Activated naive CD4-positive, alpha-beta T cell treated with anti-CD3 and anti-CD28 coated beads for 36 hours (primary cell): ENCODE measurements at regions not wholly inside any gene's neighbourhood (a gene's known extent, or its start where the extent isn't known, plus 50 kb on each side); places are given as distances from the start of the nearest gene placed in this dataset.

ENCODE experiments used
- CTCF ChIA-PET: fragments of 350-600 bp; sonication (Branson Sonifier 250); formaldehyde crosslinking; loops from one replicate; lab custom pipeline; 2021; ENCODE audit warnings: antibody characterized with exemption; lab: Charles Lee
- DNase-seq: peaks from one replicate; pipeline ENCODE4 v3.0.0-alpha.2; 2020
- H3K27ac Mint-ChIP-seq: one replicate; pipeline ENCODE4 v1.8.0; 2021; ENCODE audit warnings: mild to moderate bottlenecking, mixed read lengths
- H3K27me3 Mint-ChIP-seq: one replicate; pipeline ENCODE4 v1.8.0; 2021; ENCODE audit warnings: low read depth, mixed read lengths
- H3K36me3 Mint-ChIP-seq: one replicate; pipeline ENCODE4 v1.8.0; 2021; ENCODE audit warnings: low read depth, mixed read lengths
- H3K4me1 Mint-ChIP-seq: one replicate; pipeline ENCODE4 v1.8.0; 2021; ENCODE audit warnings: low read depth, mixed read lengths
- H3K4me3 Mint-ChIP-seq: one replicate; pipeline ENCODE4 v1.8.0; 2021; ENCODE audit warnings: mild to moderate bottlenecking, moderate library complexity, mixed read lengths
- H3K9me3 Mint-ChIP-seq: one replicate; pipeline ENCODE4 v1.8.0; 2021; ENCODE audit warnings: mixed read lengths
- intact Hi-C: fragments of 100-400 bp; cut with micrococcal nuclease; formaldehyde crosslinking; loops from one replicate; pipeline ENCODE4 v1.15.1; 2023

- no peak for DNase-seq
- CTCF ChIA-PET, result no interaction called here
- intact Hi-C loops, result loop anchor here (10.0 kb wide), 1 partner anchor 487 kb away; the partner anchor contains the start of gene NAPG
- no peaks in the 10 kb centered on the region for H3K4me1 Mint-ChIP-seq
- H3K27me3 Mint-ChIP-seq, result peaks cover 6% of the 10 kb centered on the region
- H3K36me3 Mint-ChIP-seq, result no peaks in the 10 kb centered on the region
- H3K27ac Mint-ChIP-seq, result no peak overlapping the region
- H3K9me3 Mint-ChIP-seq, result peaks cover 13% of the 10 kb centered on the region
- no peak overlapping the region for H3K4me3 Mint-ChIP-seq
Measured at GRCh38 chr18:10038268-10038667, 124.5 kb downstream of the VAPA start.

GRCh38 chr18:10040287-10041011 lies 126.6 kb downstream of the VAPA start:
- DNase-seq, result no peak
- Mint-ChIP-seq H3K27ac (no peak overlapping the region), H3K4me3 (no peak overlapping the region), H3K27me3 (peaks cover 2% of the 10 kb centered on the region), H3K9me3 (peaks cover 18% of the 10 kb centered on the region), H3K36me3 (no peaks in the 10 kb centered on the region), H3K4me1 (no peaks in the 10 kb centered on the region)
- intact Hi-C loops, result no loop called here
- CTCF ChIA-PET, result interaction anchor here (0.5 kb wide), 1 partner anchor 474 kb away, joined by 3 read pairs; no protein-coding TSS in a partner anchor

GRCh38 chr18:10041180-10041579 lies 127.4 kb downstream of the VAPA start:
- no peaks in the 10 kb centered on the region for H3K4me1 Mint-ChIP-seq
- intact Hi-C loops, result no loop called here
- CTCF ChIA-PET, result interaction anchor here (0.5 to 0.9 kb wide), 3 partner anchors 21 to 1662 kb away, joined by 3 read pairs; no protein-coding TSS in a partner anchor
- no peak for DNase-seq
- no peaks in the 10 kb centered on the region for H3K36me3 Mint-ChIP-seq
- no peak overlapping the region for H3K27ac Mint-ChIP-seq
- no peak overlapping the region for H3K4me3 Mint-ChIP-seq
- peaks cover 18% of the 10 kb centered on the region for H3K9me3 Mint-ChIP-seq
- H3K27me3 Mint-ChIP-seq, result peaks cover 2% of the 10 kb centered on the region

- intact Hi-C loops, result no loop called here
- Mint-ChIP-seq H3K36me3 (no peaks in the 10 kb centered on the region), H3K27me3 (no peaks in the 10 kb centered on the region), H3K9me3 (peaks cover 18% of the 10 kb centered on the region), H3K4me1 (no peaks in the 10 kb centered on the region), H3K27ac (no peak overlapping the region), H3K4me3 (no peak overlapping the region)
- CTCF ChIA-PET, result no interaction called here
- DNase-seq, result no peak
Measured at GRCh38 chr18:10042492-10042891, 128.7 kb downstream of the VAPA start.

GRCh38 chr18:10044054-10044453 lies 130.2 kb downstream of the VAPA start:
- no peak for DNase-seq
- peaks cover 18% of the 10 kb centered on the region for H3K9me3 Mint-ChIP-seq
- no peak overlapping the region for H3K4me3 Mint-ChIP-seq
- no peaks in the 10 kb centered on the region for H3K4me1 Mint-ChIP-seq
- CTCF ChIA-PET, result no interaction called here
- H3K27me3 Mint-ChIP-seq, result peaks cover 3% of the 10 kb centered on the region
- no peaks in the 10 kb centered on the region for H3K36me3 Mint-ChIP-seq
- no peak overlapping the region for H3K27ac Mint-ChIP-seq
- intact Hi-C loops, result no loop called here

GRCh38 chr18:10045296-10045891 lies 131.6 kb downstream of the VAPA start:
- Mint-ChIP-seq H3K4me1 (no peaks in the 10 kb centered on the region), H3K9me3 (peaks cover 18% of the 10 kb centered on the region), H3K36me3 (no peaks in the 10 kb centered on the region), H3K27me3 (peaks cover 3% of the 10 kb centered on the region), H3K27ac (no peak overlapping the region), H3K4me3 (no peak overlapping the region)
- intact Hi-C loops, result no loop called here
- CTCF ChIA-PET, result no interaction called here
- no peak for DNase-seq

- Mint-ChIP-seq H3K27me3 (peaks cover 3% of the 10 kb centered on the region), H3K9me3 (peaks cover 13% of the 10 kb centered on the region), H3K4me1 (no peaks in the 10 kb centered on the region), H3K27ac (no peak overlapping the region), H3K4me3 (no peak overlapping the region), H3K36me3 (no peaks in the 10 kb centered on the region)
- CTCF ChIA-PET, result no interaction called here
- intact Hi-C loops, result no loop called here
- DNase-seq, result no peak
Measured at GRCh38 chr18:10046178-10046807, 132.5 kb downstream of the VAPA start.

- no peaks in the 10 kb centered on the region for H3K36me3 Mint-ChIP-seq
- peaks cover 3% of the 10 kb centered on the region for H3K27me3 Mint-ChIP-seq
- intact Hi-C loops, result no loop called here
- no peak overlapping the region for H3K4me3 Mint-ChIP-seq
- CTCF ChIA-PET, result interaction anchor here (0.6 kb wide), 1 partner anchor 181 kb away, joined by 3 read pairs; no protein-coding TSS in a partner anchor
- peaks cover 8% of the 10 kb centered on the region for H3K9me3 Mint-ChIP-seq
- no peak overlapping the region for H3K27ac Mint-ChIP-seq
- no peaks in the 10 kb centered on the region for H3K4me1 Mint-ChIP-seq
- DNase-seq, result no peak
Measured at GRCh38 chr18:10047237-10047636, 133.4 kb downstream of the VAPA start.

GRCh38 chr18:10049747-10050146 lies 135.9 kb downstream of the VAPA start:
- Mint-ChIP-seq H3K27ac (no peak overlapping the region), H3K27me3 (peaks cover 3% of the 10 kb centered on the region), H3K4me3 (no peak overlapping the region), H3K9me3 (no peaks in the 10 kb centered on the region), H3K36me3 (no peaks in the 10 kb centered on the region), H3K4me1 (no peaks in the 10 kb centered on the region)
- intact Hi-C loops, result no loop called here
- no peak for DNase-seq
- CTCF ChIA-PET, result no interaction called here

- Mint-ChIP-seq H3K4me1 (no peaks in the 10 kb centered on the region), H3K27me3 (peaks cover 3% of the 10 kb centered on the region), H3K9me3 (no peaks in the 10 kb centered on the region), H3K4me3 (no peak overlapping the region), H3K36me3 (no peaks in the 10 kb centered on the region), H3K27ac (no peak overlapping the region)
- CTCF ChIA-PET, result no interaction called here
- intact Hi-C loops, result no loop called here
- DNase-seq, result no peak
Measured at GRCh38 chr18:10050956-10051355, 137.1 kb downstream of the VAPA start.

GRCh38 chr18:10051877-10052631 lies 138.2 kb downstream of the VAPA start:
- DNase-seq, result no peak
- CTCF ChIA-PET, result no interaction called here

GRCh38 chr18:10052871-10053270 lies 139.1 kb downstream of the VAPA start:
- Mint-ChIP-seq H3K27ac (no peak overlapping the region), H3K4me1 (no peaks in the 10 kb centered on the region), H3K36me3 (no peaks in the 10 kb centered on the region), H3K9me3 (no peaks in the 10 kb centered on the region), H3K4me3 (no peak overlapping the region), H3K27me3 (peaks cover 2% of the 10 kb centered on the region)
- intact Hi-C loops, result no loop called here
- DNase-seq, result no peak
- CTCF ChIA-PET, result no interaction called here

More at GRCh38 chr18:10051877-10052631, 138.2 kb downstream of the VAPA start:
- H3K27ac Mint-ChIP-seq, result no peak overlapping the region
- H3K4me1 Mint-ChIP-seq, result no peaks in the 10 kb centered on the region
- no peaks in the 10 kb centered on the region for H3K36me3 Mint-ChIP-seq
- no peaks in the 10 kb centered on the region for H3K9me3 Mint-ChIP-seq
- intact Hi-C loops, result no loop called here
- peaks cover 3% of the 10 kb centered on the region for H3K27me3 Mint-ChIP-seq
- no peak overlapping the region for H3K4me3 Mint-ChIP-seq
